ENCODE measurements at regions not wholly inside any gene's neighbourhood (a gene's known extent, or its start where the extent isn't known, plus 50 kb on each side); places are given as distances from the start of the nearest gene placed in this dataset.

GRCh38 chr13:30115257-30115600 lies 192.1 kb downstream of the KATNAL1 start:
- Histone ChIP-seq H3K27me3 (ENCODE audit: control insufficient read depth, insufficient read depth, low read length) (no peaks in the 10 kb centered on the region), H3K4me3 (ENCODE audit: low read length in 3 of 3) (peak overlapping the region; percentile 63 to 80 (median 65)), H3K36me3 (ENCODE audit: control insufficient read depth in 2 of 3, insufficient read depth in 3 of 3, low read length in 3 of 3) (no peaks in the 10 kb centered on the region), H3K9me3 (ENCODE audit: control insufficient read depth in 2 of 3, insufficient read depth in 1 of 3, low read length in 3 of 3) (no peaks in the 10 kb centered on the region), H3K4me1 (ENCODE audit: control insufficient read depth in 2 of 3, insufficient read depth in 2 of 3, low read depth in 1 of 3, low read length in 3 of 3) (peaks cover 0 to 7% (median 4%) of the 10 kb centered on the region in 3 donors), H3K9ac (ENCODE audit: low read length in 3 of 3) (peak overlapping the region; percentile 38 to 62 (median 45)), H3K27ac (ENCODE audit: low read depth in 2 of 2, low read length in 2 of 2) (peak overlapping the region in 1 of 2 donors; percentile 7)
- no peak for TF ChIP-seq CTCF (IDR thresholded peaks at IDR 0.05; ENCODE audit: borderline replicate concordance, extremely low read depth, insufficient read depth)
- FAIRE-seq (no peak), DNase-seq (no peak)
- intact Hi-C loops (cut with DNase I): loop anchor here (10.0 kb wide), 1 partner anchor 340 kb away; no protein-coding TSS in a partner anchor

GRCh38 chr13:30114571-30115256 lies 192.6 kb downstream of the KATNAL1 start:
- no peaks in the 10 kb centered on the region for H3K36me3 ChIP-seq (ENCODE audit: control insufficient read depth in 2 of 3, insufficient read depth in 3 of 3, low read length in 3 of 3)
- H3K4me3 ChIP-seq (ENCODE audit: low read length in 3 of 3): peak overlapping the region; percentile 63 to 80 (median 65)
- H3K27ac ChIP-seq (ENCODE audit: low read depth in 2 of 2, low read length in 2 of 2): peak overlapping the region; percentile 7 to 66
- H3K9me3 ChIP-seq (ENCODE audit: control insufficient read depth in 2 of 3, insufficient read depth in 1 of 3, low read length in 3 of 3): no peaks in the 10 kb centered on the region
- H3K9ac ChIP-seq (ENCODE audit: low read length in 3 of 3): peak overlapping the region in 2 of 3 donors; percentile 38 to 62
- peaks cover 0 to 7% (median 4%) of the 10 kb centered on the region in 3 donors for H3K4me1 ChIP-seq (ENCODE audit: control insufficient read depth in 2 of 3, insufficient read depth in 2 of 3, low read depth in 1 of 3, low read length in 3 of 3)
- peak; percentile 81 for TF ChIP-seq CTCF (IDR thresholded peaks at IDR 0.05; ENCODE audit: borderline replicate concordance, extremely low read depth, insufficient read depth)
- DNase-seq (peak; percentile 92 to 94 (median 93)), FAIRE-seq (no peak)
- intact Hi-C loops (cut with DNase I): loop anchor here (5.0 to 10.0 kb wide), 2 partner anchors 340 to 607 kb away; no protein-coding TSS in a partner anchor
- H3K27me3 ChIP-seq (ENCODE audit: control insufficient read depth, insufficient read depth, low read length): no peaks in the 10 kb centered on the region

- DNase-seq (peak in 3 of 5 donors; percentile 54 to 59 (median 59)), FAIRE-seq (no peak)
- Histone ChIP-seq H3K4me1 (ENCODE audit: control insufficient read depth in 2 of 3, insufficient read depth in 2 of 3, low read depth in 1 of 3, low read length in 3 of 3) (peaks cover 0 to 7% (median 4%) of the 10 kb centered on the region in 3 donors), H3K27ac (ENCODE audit: low read depth in 2 of 2, low read length in 2 of 2) (peak overlapping the region; percentile 7 to 66), H3K27me3 (ENCODE audit: control insufficient read depth, insufficient read depth, low read length) (no peaks in the 10 kb centered on the region), H3K9me3 (ENCODE audit: control insufficient read depth in 2 of 3, insufficient read depth in 1 of 3, low read length in 3 of 3) (no peaks in the 10 kb centered on the region), H3K4me3 (ENCODE audit: low read length in 3 of 3) (peak overlapping the region in 2 of 3 donors; percentile 30 to 53), H3K9ac (ENCODE audit: low read length in 3 of 3) (peak overlapping the region in 1 of 3 donors; percentile 47), H3K36me3 (ENCODE audit: control insufficient read depth in 2 of 3, insufficient read depth in 3 of 3, low read length in 3 of 3) (no peaks in the 10 kb centered on the region)
- TF ChIP-seq CTCF (IDR thresholded peaks at IDR 0.05; ENCODE audit: borderline replicate concordance, extremely low read depth, insufficient read depth): no peak
- intact Hi-C loops (cut with DNase I): loop anchor here (5.0 to 10.0 kb wide), 2 partner anchors 339 to 607 kb away; no protein-coding TSS in a partner anchor
Observed at GRCh38 chr13:30113983-30114570, 193.3 kb downstream of the KATNAL1 start.

All from kidney (tissue), 13 donors.